ENCODE measurements at regions not wholly inside any gene's neighbourhood (a gene's known extent, or its start where the extent isn't known, plus 50 kb on each side); places are given as distances from the start of the nearest gene placed in this dataset.

DNA sequence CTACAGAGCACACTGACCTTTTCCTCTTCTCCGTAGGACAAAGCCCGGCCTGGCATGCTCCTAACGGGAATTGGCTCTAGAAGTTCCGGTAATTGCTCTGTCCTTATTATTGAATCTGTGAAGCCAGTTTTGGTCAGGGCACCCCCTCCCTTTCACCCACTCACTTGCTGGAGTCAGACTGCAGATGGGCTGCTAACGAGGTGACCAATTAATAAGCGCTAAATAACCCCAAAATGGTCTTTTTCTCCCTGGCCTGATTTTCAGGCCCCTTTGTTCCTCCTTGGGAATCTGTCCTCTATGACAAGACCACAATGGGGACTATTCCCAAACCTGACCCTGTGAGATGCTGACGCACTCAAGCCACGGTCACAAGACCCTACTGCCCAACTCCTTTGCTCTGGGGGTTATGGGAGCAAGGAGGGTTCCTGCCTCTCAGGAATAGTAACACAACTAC, 610.0 kb upstream of the CADM1 start:
- DNase-seq (ENCODE audit: low read depth), result no peak

- DNase-seq (ENCODE audit: low read depth), result no peak
These were observed 608.1 kb upstream of the CADM1 start for GRCh38 chr11:116112087-116112935.

DNA sequence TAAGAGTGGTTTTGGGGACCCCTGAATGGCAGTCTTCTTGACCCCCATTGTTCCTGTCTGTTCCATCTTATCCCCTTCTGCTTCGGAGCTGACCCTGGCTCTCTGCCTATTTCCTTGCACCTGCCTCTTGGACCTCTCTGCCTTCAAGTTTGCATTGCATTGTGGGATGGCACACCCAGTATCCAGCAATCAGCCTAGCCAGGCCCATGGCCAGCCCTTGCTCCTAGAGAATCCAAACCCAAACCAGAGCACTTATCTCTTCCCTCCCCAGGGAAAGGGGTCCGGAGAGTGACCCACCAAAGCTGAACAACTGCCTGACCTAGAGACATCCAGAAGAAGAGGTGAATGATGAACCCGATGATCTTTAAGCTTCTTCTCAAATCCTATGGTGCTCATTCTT, 607.3 kb upstream of the CADM1 start:
- no peak for DNase-seq (ENCODE audit: low read depth)

GRCh38 chr11:116110802-116111201, 606.6 kb upstream of the CADM1 start:
- DNase-seq (ENCODE audit: low read depth), result no peak

DNA sequence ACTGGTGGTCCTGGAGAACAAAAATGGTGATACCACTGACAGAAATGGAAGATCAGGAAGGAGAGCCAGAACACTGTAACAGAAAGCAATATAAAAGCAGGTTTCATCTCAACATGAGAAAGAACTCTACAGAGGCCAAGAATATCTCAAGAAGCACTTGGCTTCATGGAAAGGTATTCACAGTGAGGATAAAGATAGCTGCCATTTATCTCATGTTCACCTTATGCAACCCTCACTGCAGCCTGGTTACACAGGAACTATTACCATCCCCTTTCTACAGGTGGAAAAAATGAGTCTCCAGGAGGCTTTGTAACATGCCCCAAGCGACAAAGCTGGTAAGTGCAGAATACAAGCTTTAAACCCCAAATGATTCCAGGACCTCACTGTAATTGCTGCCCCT, 606.1 kb upstream of the CADM1 start:
- DNase-seq (ENCODE audit: low read depth), result no peak

DNA sequence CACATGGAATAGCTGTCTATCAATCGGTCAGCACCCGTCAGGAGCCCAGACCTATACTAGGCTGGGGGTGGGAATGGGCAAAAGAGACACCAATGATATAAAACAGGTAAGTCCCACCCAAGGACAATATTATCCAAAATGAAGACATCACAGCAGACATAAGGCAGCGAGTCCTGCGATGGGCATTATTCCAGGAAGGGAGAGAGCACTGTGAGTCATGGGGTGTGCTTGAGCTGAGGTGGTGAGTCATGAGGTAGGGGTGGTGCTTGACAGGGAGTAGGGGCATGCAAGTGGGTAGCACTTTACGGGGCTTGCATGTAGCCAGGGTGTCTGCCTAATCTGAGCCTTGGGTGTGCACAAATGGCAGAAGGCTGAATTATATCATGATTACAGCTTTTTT, 605.0 kb upstream of the CADM1 start:
- DNase-seq (ENCODE audit: low read depth), result no peak

GRCh38 chr11:116108161-116108560, 603.9 kb upstream of the CADM1 start:
- no peak for DNase-seq (ENCODE audit: low read depth)

DNA sequence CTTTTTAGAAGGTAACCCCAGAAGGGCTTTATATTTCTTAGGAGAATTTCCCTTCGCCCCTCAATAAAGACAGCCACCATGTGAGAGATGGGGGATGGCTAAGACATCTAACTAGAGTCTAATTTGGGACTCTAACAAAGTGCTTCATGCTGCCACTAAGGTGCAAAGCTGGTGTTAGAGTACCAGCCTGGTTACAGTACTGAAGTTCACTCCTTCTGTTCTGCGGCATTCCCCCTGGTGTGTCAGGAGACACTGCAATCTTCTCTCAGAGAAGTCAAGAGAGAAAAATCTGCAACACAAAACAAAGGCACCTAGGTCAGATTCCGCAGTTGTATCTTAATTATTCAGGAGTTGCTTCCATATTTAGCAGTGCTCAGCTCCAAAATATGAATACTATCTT, 603.0 kb upstream of the CADM1 start:
- DNase-seq (ENCODE audit: low read depth), result no peak

- DNase-seq (ENCODE audit: low read depth), result no peak
These were observed 600.4 kb upstream of the CADM1 start for GRCh38 chr11:116104498-116105174.

DNA sequence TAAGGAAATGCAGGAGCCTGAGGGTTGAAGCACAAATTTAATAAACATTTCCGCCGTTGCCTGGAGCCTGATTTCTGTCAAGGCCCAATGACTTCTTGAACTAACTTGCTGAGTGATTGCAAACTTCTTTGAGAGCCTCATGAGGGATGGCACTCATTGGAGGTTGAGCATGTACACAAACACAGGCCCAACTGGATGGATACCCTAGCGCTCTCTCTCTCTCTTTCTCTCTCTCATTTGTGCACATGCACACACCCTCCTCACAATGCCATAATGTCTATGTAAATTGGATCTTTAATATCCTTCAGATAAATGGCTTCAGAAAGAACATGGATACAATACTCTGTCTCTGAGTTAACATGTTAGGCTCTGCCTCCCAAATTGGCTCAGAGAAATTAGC, 597.7 kb upstream of the CADM1 start:
- no peak for DNase-seq (ENCODE audit: low read depth)

GRCh38 chr11:116100016-116100415, 595.8 kb upstream of the CADM1 start:
- no peak for DNase-seq (ENCODE audit: low read depth)

DNA sequence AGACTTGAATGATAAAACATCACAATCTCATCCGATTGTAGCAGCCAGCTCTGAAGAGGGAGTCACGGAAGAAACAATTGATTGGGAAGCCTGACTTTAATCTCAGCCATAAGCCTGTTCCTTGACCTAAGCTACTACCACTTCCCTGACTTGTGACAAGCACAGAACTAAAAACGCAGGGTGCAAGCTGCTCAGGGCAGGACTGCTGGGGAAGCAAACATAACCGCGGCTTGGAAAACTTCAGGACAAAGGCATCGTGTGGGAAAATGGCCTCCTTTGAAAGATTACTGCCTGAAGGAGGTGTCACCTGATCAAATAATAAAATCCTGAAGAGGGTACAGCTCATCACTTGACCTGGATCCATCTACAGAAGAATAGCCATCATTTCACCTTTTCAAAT, 595.3 kb upstream of the CADM1 start:
- DNase-seq (ENCODE audit: low read depth), result no peak

DNA sequence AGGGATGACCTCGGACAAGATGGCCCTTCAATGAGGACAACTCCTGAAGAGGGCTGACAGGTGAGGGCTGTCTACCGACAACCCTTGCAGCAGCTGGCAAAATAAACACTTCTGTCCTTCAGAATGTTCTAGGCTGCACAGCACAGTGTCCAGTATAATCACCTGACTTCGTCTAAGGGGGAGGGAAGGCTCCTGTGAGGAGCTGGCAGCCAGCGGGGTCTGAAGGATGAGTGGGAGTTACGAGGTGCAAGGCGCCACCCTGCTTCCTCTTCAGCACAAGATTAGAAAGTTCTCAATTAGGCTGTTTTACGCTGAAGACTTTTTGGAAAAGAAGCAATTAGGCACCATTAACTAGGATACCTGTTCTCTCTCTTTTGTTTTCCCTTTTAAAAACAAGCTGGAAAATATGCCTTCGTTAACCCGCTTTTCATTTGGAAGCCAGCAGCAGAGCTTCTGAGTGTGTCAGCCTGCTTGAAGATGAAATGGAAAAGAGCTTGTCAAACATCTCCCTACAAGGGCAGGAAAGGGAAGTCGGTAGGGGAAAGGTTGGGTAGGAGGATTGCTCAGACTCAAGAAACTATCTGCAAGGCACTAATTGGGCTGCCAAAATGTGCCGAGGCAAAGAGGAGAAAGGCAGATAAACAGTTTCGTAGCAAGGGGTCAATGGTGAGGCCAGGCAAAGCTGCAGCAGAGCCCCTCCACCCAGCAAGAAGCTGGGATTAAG, 592.2 kb upstream of the CADM1 start:
- DNase-seq (ENCODE audit: low read depth), result no peak

- DNase-seq (ENCODE audit: low read depth), result no peak
These were observed 589.5 kb upstream of the CADM1 start for GRCh38 chr11:116093481-116094270.

DNA sequence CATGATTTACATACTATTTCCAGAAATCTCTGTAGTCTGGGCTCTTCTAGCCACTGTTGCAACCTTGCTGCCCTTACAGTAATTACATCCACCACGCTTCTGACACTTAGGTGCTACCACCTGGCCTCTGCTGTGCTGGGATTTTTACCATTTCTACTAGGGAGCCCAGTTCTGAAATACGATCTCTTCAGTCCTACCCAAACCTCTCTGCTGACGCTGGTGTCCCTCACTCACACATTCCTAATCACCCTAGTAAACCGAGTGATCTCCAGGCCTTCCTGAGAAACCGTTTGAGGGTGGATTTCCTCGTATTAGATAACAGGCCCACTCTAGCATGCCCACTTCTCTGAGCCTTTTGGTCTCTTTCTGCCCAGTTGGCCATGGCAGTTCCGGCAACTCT, 588.9 kb upstream of the CADM1 start:
- no peak for DNase-seq (ENCODE audit: low read depth)

DNA sequence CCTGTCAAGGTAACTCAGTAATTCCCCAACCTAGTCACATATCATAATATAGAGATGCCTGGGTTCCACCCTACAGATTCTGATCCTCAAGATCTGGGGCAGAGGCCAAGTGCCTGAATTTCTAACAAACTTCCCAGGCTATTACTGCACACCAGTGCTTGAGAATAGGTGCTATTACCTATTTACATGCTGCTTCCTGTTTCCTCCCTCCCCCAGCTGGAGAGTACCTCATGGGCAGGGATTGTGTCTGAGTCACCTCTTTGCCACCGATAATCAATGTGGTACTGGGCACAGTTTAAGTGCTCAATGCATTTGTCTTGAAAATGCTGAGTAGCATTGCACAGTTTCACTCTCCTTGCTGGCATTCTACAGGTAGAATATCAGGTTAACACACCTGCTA, 582.2 kb upstream of the CADM1 start:
- DNase-seq (ENCODE audit: low read depth), result no peak

DNA sequence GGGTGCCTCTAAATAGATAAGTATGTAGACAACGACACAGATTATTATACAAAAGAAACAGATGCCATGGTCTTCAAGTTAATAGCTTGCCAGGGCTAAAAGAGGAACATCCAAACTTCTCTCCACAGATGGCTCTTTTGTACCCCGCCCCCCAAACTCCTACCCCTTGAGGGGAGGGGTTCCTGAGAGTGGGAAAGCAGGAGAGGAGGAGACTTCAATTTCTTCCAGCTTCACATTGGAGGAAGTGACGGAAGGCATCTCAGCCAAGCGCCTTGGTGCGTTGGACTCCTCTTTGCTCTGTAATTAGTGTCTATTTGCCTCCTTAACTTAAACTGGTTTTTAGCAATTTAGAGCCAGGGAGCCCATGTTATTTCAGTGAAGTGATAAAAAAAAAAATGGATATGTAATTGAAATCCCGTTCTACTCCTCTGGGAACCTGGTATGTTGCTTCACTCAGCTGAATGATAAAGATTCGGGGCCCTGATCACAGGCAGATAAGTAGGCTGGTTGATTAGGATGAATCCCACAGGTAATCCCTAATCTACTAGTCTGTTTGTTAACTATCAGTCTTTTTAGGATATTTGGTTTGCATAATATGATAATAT, 580.9 kb upstream of the CADM1 start:
- no peak for DNase-seq (ENCODE audit: low read depth)

DNA sequence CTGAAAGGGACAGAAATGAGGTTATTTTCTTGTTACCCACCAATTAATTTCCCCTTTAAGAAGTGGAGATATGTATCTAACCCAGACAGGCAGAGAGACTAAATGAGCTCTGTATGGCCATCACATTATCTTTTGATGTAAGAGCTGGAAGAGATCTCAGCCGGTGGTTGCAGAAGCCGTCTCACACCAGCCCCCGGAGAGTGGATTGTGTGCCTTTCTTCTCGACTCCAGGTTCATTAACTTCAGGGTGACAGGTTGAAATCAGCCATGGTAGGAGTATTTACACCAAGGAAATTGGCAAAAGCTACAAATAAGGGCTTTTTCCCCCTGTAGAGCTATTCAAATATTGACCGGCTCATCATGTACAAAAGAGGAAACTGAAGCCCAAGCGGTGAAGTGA, 580.3 kb upstream of the CADM1 start:
- no peak for DNase-seq (ENCODE audit: low read depth)

- no peak for DNase-seq (ENCODE audit: low read depth)
These were observed 578.0 kb upstream of the CADM1 start for GRCh38 chr11:116082256-116082655.

DNA sequence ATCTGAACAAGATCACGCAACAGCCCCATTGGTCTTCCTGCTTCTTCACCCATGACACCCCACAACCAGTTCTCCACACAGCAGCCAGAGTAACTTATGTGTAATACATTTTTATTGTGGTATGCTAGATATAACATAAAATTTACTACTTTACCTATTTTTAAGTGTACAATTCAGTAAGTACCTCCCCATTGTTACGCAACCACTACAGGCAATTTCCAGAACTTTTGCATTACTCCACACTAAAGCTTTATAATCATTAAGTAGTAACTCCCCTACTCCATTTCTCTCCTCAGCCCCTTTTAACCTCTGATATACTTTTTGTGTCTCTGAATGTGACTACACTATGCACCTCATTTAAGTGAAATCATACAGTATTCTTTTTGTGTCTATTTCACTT, 575.4 kb upstream of the CADM1 start:
- no peak for DNase-seq (ENCODE audit: low read depth)

DNA sequence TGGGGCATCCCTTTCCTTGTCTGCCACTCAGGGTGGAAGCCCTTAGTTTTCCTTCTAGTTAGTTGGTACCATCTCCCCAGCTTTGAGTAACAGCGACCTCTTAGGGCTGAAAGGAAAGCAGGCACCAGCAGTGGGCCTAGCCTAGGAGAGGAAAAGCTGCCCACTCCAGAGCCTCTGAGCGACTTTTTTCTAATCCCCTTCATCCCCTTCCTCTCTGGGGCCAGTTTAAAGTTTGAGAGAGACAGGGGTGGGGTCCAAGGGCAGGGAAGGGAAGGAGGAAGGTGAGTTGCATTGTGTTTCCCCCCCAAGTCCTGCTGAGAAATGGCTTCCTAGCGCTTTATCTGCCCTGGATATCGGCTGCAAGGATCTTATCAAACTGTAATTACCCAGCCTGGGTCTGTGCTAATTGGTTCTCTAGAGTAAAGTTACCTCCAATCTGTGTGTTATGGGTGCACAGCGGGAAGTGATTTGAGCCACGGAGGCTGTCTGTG, 573.9 kb upstream of the CADM1 start:
- DNase-seq (ENCODE audit: low read depth), result no peak

DNA sequence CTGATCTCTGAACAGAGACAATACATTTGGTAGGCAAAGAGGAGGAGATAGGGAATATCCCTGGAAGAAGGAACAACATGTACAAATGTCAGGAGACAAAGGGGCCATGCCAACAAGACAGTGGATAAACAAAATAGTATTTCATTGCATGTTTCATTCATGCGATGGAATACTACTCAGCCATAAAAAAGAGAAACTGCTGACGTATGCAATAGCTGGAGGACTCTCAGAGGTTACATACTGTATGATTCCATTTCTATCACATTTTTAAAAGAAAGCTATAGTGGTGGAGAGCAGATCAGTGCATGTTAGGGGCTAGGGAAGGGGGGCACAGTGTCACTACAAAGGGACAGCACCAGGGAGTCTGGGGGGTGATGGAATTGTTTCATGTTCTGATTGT, 572.9 kb upstream of the CADM1 start:
- no peak for DNase-seq (ENCODE audit: low read depth)
